Endodermal cell (in vitro differentiated cells): ENCODE measurements at regions not wholly inside any gene's neighbourhood (a gene's known extent, or its start where the extent isn't known, plus 50 kb on each side); places are given as distances from the start of the nearest gene placed in this dataset.

Experiments
- DNase-seq: peaks from one replicate; pipeline ENCODE4 v3.0.0-alpha.2; 2017
- H3K27ac ChIP-seq: 2 replicates; pipeline ENCODE4 v1.5.1; 2013; ENCODE audit warnings: mild to moderate bottlenecking, low read depth, low read length, moderate library complexity
- H3K27me3 ChIP-seq: 2 replicates; pipeline ENCODE4 v1.6.1; 2013; ENCODE audit warnings: mild to moderate bottlenecking, low read length, moderate library complexity; ENCODE audit not compliant: insufficient read depth, control insufficient read depth, poor library complexity, severe bottlenecking
- H3K36me3 ChIP-seq: 2 replicates; pipeline ENCODE4 v1.7.0; 2013; ENCODE audit warnings: mild to moderate bottlenecking, low read length, moderate library complexity; ENCODE audit not compliant: control insufficient read depth, insufficient read depth
- H3K4me1 ChIP-seq: one replicate; pipeline ENCODE4 v1.7.0; 2013; ENCODE audit warnings: low read length; ENCODE audit not compliant: control insufficient read depth, insufficient read depth
- H3K4me3 ChIP-seq: 2 replicates; pipeline ENCODE4 v1.5.1; 2013; ENCODE audit warnings: mild to moderate bottlenecking, low read length, moderate library complexity
- H3K9ac ChIP-seq: 2 replicates; pipeline ENCODE4 v1.6.1; 2013; ENCODE audit warnings: mild to moderate bottlenecking, low read length, moderate library complexity; ENCODE audit not compliant: poor library complexity, severe bottlenecking; ENCODE audit errors: extremely low read depth
- H3K9me3 ChIP-seq: 2 replicates; pipeline ENCODE4 v1.6.1; 2013; ENCODE audit warnings: mild to moderate bottlenecking, low read length, moderate library complexity; ENCODE audit not compliant: control insufficient read depth
- H3K27ac Mint-ChIP-seq: 2 replicates; pipeline ENCODE4 v1.8.0; 2020; ENCODE audit warnings: mixed read lengths
- H3K27me3 Mint-ChIP-seq: 2 replicates; pipeline ENCODE4 v1.8.0; 2021; ENCODE audit warnings: mild to moderate bottlenecking, mixed read lengths; ENCODE audit not compliant: insufficient read depth
- H3K36me3 Mint-ChIP-seq: 2 replicates; pipeline ENCODE4 v1.8.0; 2020; ENCODE audit warnings: low read depth, mixed read lengths
- H3K4me1 Mint-ChIP-seq: 2 replicates; pipeline ENCODE4 v1.8.0; 2020; ENCODE audit warnings: mixed read lengths
- H3K4me3 Mint-ChIP-seq: 2 replicates; pipeline ENCODE4 v1.8.0; 2020; ENCODE audit warnings: mild to moderate bottlenecking, moderate library complexity, mixed read lengths
- H3K9me3 Mint-ChIP-seq: 2 replicates; pipeline ENCODE4 v1.8.0; 2020; ENCODE audit warnings: mild to moderate bottlenecking, mixed read lengths
- CTCF ChIP-seq: fragments of 200-600 bp; sonication (generic); conservative IDR thresholded peaks from 2 replicates; pipeline ENCODE4 v1.5.0; 2021; ENCODE audit warnings: antibody characterized with exemption, mild to moderate bottlenecking
- WGBS, 2 experiments: methylation state at CpG; one replicate each; pipeline versions ENCODE4 v1.1.5 to v1.1.7; 2013; ENCODE audit warnings: missing lambda C conversion rate in 2 of 2, mixed read lengths in 1 of 2; ENCODE audit not compliant: insufficient coverage in 1 of 2, insufficient read length in 1 of 2; 5-methylcytosine and 5-hydroxymethylcytosine counted together

GRCh38 chr20:12531626-12532025, 477.1 kb upstream of the SPTLC3 start:
- Histone ChIP-seq H3K36me3 (no peaks in the 10 kb centered on the region), H3K4me1 (peaks cover 2% of the 10 kb centered on the region), H3K9ac (no peak overlapping the region), H3K27ac (no peak overlapping the region), H3K4me3 (no peak overlapping the region), H3K27me3 (no peaks in the 10 kb centered on the region), H3K9me3 (no peaks in the 10 kb centered on the region)
- no peak overlapping the region for H3K27ac Mint-ChIP-seq
- H3K36me3 Mint-ChIP-seq: no peaks in the 10 kb centered on the region
- no peak for DNase-seq
- no peak for TF ChIP-seq CTCF
- H3K4me1 Mint-ChIP-seq: peaks cover 3% of the 10 kb centered on the region
- H3K4me3 Mint-ChIP-seq: no peak overlapping the region
- no peaks in the 10 kb centered on the region for H3K27me3 Mint-ChIP-seq
- H3K9me3 Mint-ChIP-seq: no peaks in the 10 kb centered on the region

GRCh38 chr20:12535316-12535715, 473.5 kb upstream of the SPTLC3 start:
- no peak overlapping the region for H3K9ac ChIP-seq
- no peak for TF ChIP-seq CTCF
- H3K27me3 Mint-ChIP-seq: no peaks in the 10 kb centered on the region
- 80 to 86% methylated on average over 1 of the region's 1 CpG for WGBS, 2 experiments
- H3K4me3 ChIP-seq: no peak overlapping the region
- no peaks in the 10 kb centered on the region for H3K36me3 ChIP-seq
- H3K4me1 ChIP-seq: no peaks in the 10 kb centered on the region
- no peaks in the 10 kb centered on the region for H3K27me3 ChIP-seq
- H3K27ac Mint-ChIP-seq: peak overlapping the region; percentile 59
- no peaks in the 10 kb centered on the region for H3K36me3 Mint-ChIP-seq
- peaks cover 3% of the 10 kb centered on the region for H3K4me1 Mint-ChIP-seq
- no peak overlapping the region for H3K27ac ChIP-seq
- H3K4me3 Mint-ChIP-seq: no peak overlapping the region
- no peaks in the 10 kb centered on the region for H3K9me3 ChIP-seq
- H3K9me3 Mint-ChIP-seq: no peaks in the 10 kb centered on the region
- DNase-seq: peak; percentile 67

GRCh38 chr20:12535770-12536169, 473.0 kb upstream of the SPTLC3 start:
- DNase-seq: peak; percentile 71
- no peaks in the 10 kb centered on the region for H3K36me3 ChIP-seq
- no peaks in the 10 kb centered on the region for H3K36me3 Mint-ChIP-seq
- peak overlapping the region; percentile 59 for H3K27ac Mint-ChIP-seq
- H3K27me3 ChIP-seq: no peaks in the 10 kb centered on the region
- H3K27ac ChIP-seq: no peak overlapping the region
- 97 to 100% methylated on average over 1 to 2 of the region's 2 CpGs for WGBS, 2 experiments
- H3K9ac ChIP-seq: no peak overlapping the region
- H3K4me1 ChIP-seq: no peaks in the 10 kb centered on the region
- no peak overlapping the region for H3K4me3 ChIP-seq
- peaks cover 3% of the 10 kb centered on the region for H3K4me1 Mint-ChIP-seq
- no peak for TF ChIP-seq CTCF
- H3K27me3 Mint-ChIP-seq: no peaks in the 10 kb centered on the region
- no peak overlapping the region for H3K4me3 Mint-ChIP-seq
- H3K9me3 Mint-ChIP-seq: no peaks in the 10 kb centered on the region
- no peaks in the 10 kb centered on the region for H3K9me3 ChIP-seq
